NT2/D1 (cell line): ENCODE measurements at regions not wholly inside any gene's neighbourhood (a gene's known extent, or its start where the extent isn't known, plus 50 kb on each side); places are given as distances from the start of the nearest gene placed in this dataset.

Source experiments
- DNase-seq: peaks from one replicate; pipeline ENCODE4 v3.0.0-alpha.2; 2011; ENCODE audit warnings: low read depth, low spot score
- H3K27me3 ChIP-seq: 2 replicates; pipeline ENCODE4 v1.6.0; 2011; ENCODE audit warnings: mild to moderate bottlenecking; ENCODE audit not compliant: insufficient read length, insufficient read depth
- H3K36me3 ChIP-seq: 2 replicates; pipeline ENCODE4 v1.6.1; 2011; ENCODE audit warnings: mild to moderate bottlenecking, low read length, mixed read lengths; ENCODE audit not compliant: insufficient read depth, insufficient read length
- H3K4me1 ChIP-seq: 2 replicates; pipeline ENCODE4 v1.5.1; 2011; ENCODE audit not compliant: insufficient read depth, insufficient read length
- H3K4me3 ChIP-seq: 2 replicates; pipeline ENCODE4 v1.5.1; 2011; ENCODE audit warnings: low read depth; ENCODE audit not compliant: insufficient read length
- H3K9ac ChIP-seq: 2 replicates; pipeline ENCODE4 v1.6.0; 2011; ENCODE audit warnings: low read depth; ENCODE audit not compliant: insufficient read length
- H3K9me3 ChIP-seq: 2 replicates; pipeline ENCODE4 v1.5.1; 2011; ENCODE audit warnings: mild to moderate bottlenecking, low read length; ENCODE audit not compliant: insufficient read depth
- SUZ12 ChIP-seq: IDR thresholded peaks from 2 replicates; pipeline ENCODE4 v1.6.1; 2011; ENCODE audit not compliant: insufficient read length, insufficient read depth; ENCODE audit errors: extremely low read depth
- YY1 ChIP-seq: IDR thresholded peaks from 2 replicates; pipeline ENCODE4 v1.6.1; 2011; ENCODE audit not compliant: insufficient read length, insufficient read depth
- ZNF274 ChIP-seq: IDR thresholded peaks from 2 replicates; pipeline ENCODE4 v1.6.1; 2011; ENCODE audit warnings: mild to moderate bottlenecking, low read depth, low read length

DNA sequence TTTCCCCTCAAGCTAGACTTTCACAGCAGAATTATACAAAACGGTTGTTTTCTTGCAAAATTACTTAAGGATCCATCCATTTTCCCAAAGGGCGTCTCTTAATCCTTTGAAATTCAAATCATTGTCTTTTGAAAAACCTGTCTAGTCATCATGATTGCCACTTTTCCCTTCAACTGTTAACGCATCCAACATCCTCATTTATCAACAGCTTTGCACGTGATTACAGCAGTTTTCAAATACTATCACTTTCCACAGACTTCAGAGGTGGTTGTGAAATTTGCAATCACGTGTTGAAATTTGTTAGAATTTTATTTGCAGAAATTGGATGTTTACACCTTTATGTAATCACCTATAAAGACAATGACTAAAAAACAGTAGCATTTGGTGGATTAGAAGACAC is 304.4 kb upstream of the SLC39A10 start:
- H3K4me3 ChIP-seq = no peak overlapping the region
- 0 out of 2 replicates have a peak, but pooled peaks cover 8% of the 10 kb centered on the region for H3K9me3 ChIP-seq
- no peaks in the 10 kb centered on the region for H3K27me3 ChIP-seq
- no peaks in the 10 kb centered on the region for H3K36me3 ChIP-seq
- H3K9ac ChIP-seq = no peak overlapping the region
- DNase-seq = no peak
- TF ChIP-seq ZNF274 = no peak
- TF ChIP-seq YY1 = no peak
- TF ChIP-seq SUZ12 = no peak
- no peaks in the 10 kb centered on the region for H3K4me1 ChIP-seq

DNA sequence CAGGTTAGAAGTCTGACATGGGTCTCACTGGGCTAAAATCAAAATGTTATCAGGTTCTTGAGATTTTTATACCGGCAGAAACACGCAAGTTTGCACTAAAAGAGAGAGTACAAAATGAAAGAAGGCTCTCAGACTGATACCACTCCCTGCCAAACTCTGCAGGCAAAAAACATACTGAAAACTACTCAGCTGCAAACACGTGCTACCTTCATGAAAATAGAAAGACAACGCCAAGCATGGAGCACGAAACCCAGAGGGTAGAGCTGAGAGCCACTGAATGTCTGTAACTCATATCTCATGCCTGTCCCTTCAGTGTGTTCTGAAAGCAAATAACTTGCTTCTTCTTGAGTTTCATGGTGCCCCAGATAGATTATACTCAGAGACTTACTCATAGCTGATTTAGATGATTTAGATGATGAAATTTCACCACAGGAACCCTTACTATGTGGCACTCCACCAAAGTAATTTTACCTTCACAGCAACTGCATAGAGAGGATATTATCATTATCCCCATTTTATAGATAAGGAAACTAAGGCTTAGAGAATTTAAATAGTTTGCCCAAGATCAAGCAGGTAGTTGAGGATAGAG is 313.0 kb upstream of the SLC39A10 start:
- Histone ChIP-seq H3K27me3 (no peaks in the 10 kb centered on the region), H3K9me3 (no peaks in the 10 kb centered on the region), H3K4me1 (no peaks in the 10 kb centered on the region), H3K9ac (no peak overlapping the region), H3K36me3 (no peaks in the 10 kb centered on the region), H3K4me3 (no peak overlapping the region)
- TF ChIP-seq YY1 (no peak), ZNF274 (no peak), SUZ12 (no peak)
- no peak for DNase-seq

DNA sequence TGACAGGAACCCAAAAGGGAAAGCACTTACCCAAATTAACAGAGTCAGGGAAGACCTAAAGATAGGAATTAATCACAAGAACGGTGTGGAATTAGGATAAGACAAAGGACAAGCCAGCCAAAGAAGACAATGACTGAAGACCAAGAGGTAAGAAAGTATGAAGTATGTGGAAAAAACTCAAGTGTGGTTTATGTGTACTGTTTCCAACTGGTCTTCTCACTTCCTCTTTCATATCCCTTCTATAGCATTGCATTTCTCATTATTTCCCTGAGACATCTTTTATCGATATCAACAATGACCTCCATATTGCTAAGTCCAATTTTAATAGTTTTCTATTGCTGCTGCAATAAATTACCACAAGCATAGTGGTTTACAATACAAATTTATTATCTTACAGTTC is 313.5 kb upstream of the SLC39A10 start:
- Histone ChIP-seq H3K9ac (no peak overlapping the region), H3K4me1 (no peaks in the 10 kb centered on the region), H3K36me3 (no peaks in the 10 kb centered on the region), H3K4me3 (no peak overlapping the region), H3K9me3 (no peaks in the 10 kb centered on the region), H3K27me3 (no peaks in the 10 kb centered on the region)
- no peak for TF ChIP-seq ZNF274
- TF ChIP-seq YY1 = no peak
- TF ChIP-seq SUZ12 = no peak
- no peak for DNase-seq

DNA sequence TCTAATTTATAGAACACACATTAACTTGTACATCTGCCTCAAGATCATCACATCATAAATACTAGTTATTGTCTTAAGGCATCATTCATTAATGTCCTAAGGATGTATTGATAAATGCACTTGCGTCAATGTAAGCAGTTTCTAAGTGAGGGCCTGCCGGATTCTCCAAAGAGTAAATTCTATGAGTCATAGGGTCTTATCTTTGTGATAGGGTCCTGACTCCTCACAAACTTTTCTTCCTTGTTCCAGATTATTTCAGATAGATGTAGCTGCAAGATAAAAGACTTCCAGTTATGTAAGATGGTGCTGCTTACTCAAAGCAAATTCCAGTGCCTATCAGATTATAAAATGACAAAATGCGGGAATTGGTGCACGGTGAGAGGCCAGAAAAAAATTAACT is 315.0 kb upstream of the SLC39A10 start:
- no peaks in the 10 kb centered on the region for H3K36me3 ChIP-seq
- no peaks in the 10 kb centered on the region for H3K9me3 ChIP-seq
- TF ChIP-seq YY1 (no peak), ZNF274 (no peak), SUZ12 (no peak)
- H3K27me3 ChIP-seq = no peaks in the 10 kb centered on the region
- DNase-seq = no peak
- no peaks in the 10 kb centered on the region for H3K4me1 ChIP-seq
- H3K4me3 ChIP-seq = no peak overlapping the region
- no peak overlapping the region for H3K9ac ChIP-seq

DNA sequence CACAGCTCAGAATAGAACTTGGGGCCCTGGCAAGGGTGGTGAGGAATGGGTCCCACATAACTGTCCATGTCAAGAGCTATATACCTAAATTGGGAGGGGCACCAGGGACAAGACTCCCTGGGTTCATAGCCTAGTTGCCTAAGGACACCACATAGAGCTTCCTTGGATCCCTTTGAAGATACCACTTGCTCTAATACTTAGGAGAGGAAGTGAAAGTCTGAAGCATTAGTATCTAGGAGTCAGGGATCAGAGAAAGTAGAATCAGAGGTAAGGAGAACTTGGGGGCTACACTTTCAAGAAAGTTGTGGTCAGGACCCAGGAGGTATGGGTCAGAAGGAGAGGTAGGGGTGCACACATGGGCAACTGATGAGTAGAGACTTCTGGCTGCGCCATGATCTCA is 318.2 kb upstream of the SLC39A10 start:
- Histone ChIP-seq H3K9me3 (no peaks in the 10 kb centered on the region), H3K27me3 (no peaks in the 10 kb centered on the region), H3K9ac (no peak overlapping the region), H3K36me3 (no peaks in the 10 kb centered on the region), H3K4me1 (no peaks in the 10 kb centered on the region), H3K4me3 (no peak overlapping the region)
- DNase-seq = no peak
- TF ChIP-seq ZNF274 = no peak
- TF ChIP-seq YY1 = no peak
- no peak for TF ChIP-seq SUZ12

DNA sequence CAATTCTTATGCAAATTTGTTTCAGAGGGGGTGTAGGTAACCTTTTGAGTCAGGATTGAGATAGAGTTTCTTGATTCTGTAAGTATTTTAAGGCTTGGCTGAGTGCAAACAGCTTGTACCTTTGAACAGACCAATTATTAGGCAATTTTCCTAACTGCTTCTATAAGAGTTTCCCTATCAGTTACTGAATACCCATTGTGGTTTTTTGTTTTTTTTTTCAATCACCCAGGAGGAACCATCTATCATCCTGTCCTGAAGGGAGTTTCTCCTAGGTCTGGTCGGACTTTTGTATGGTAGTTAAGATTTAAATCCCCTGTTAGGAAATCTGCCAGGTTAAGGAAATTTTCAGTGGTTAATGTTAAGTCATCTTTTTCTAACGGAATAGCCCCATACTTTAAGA is 319.4 kb upstream of the SLC39A10 start:
- DNase-seq = no peak
- no peak for TF ChIP-seq SUZ12
- no peak for TF ChIP-seq YY1
- TF ChIP-seq ZNF274 = no peak
- no peaks in the 10 kb centered on the region for H3K27me3 ChIP-seq
- no peaks in the 10 kb centered on the region for H3K36me3 ChIP-seq
- no peak overlapping the region for H3K9ac ChIP-seq
- no peaks in the 10 kb centered on the region for H3K4me1 ChIP-seq
- no peak overlapping the region for H3K4me3 ChIP-seq
- H3K9me3 ChIP-seq = no peaks in the 10 kb centered on the region

DNA sequence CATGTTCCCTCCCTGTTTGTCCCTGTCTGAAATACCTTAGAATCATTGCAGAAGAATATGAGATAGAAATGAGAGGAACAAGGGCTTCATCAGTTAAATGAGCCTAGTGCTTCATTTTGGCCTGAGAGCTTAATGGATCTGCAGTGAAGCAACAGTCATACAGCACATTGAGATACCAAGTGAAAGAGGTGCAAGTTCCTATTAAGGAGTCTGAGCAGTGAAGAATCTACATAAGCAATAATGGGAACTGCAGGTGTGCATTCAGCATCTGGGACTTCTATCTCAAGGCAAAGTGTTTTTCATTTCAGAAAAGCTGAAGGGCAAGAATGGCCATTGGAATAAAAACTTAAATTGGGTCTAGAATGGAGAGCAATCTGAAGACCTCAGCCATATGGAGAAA is 323.2 kb upstream of the SLC39A10 start:
- Histone ChIP-seq H3K36me3 (no peaks in the 10 kb centered on the region), H3K27me3 (no peaks in the 10 kb centered on the region), H3K4me3 (no peak overlapping the region), H3K9ac (no peak overlapping the region), H3K9me3 (no peaks in the 10 kb centered on the region), H3K4me1 (no peaks in the 10 kb centered on the region)
- no peak for DNase-seq
- no peak for TF ChIP-seq SUZ12
- no peak for TF ChIP-seq YY1
- no peak for TF ChIP-seq ZNF274
